ENCODE measurements at regions not wholly inside any gene's neighbourhood (a gene's known extent, or its start where the extent isn't known, plus 50 kb on each side); places are given as distances from the start of the nearest gene placed in this dataset.

GRCh38 chr10:110411047-110411410 is 86.7 kb upstream of the DUSP5 start:
- TF ChIP-seq POLR2AphosphoS5 (IDR thresholded peaks at IDR 0.05; ENCODE audit: low read depth, low read length) = no peak
- TF ChIP-seq POLR2A (IDR thresholded peaks at IDR 0.05; ENCODE audit: low read depth, low read length) = no peak
- no peak for TF ChIP-seq POU2F2 (IDR thresholded peaks at IDR 0.05; ENCODE audit: low read depth, low read length)
- TF ChIP-seq TAF1 (IDR thresholded peaks at IDR 0.05; ENCODE audit: low read depth, low read length) = no peak
- TF ChIP-seq SPI1 (IDR thresholded peaks at IDR 0.05; ENCODE audit: low read depth, low read length) = no peak

Data from GM12891 (cell line).